Ovary (tissue), 3 donors: ENCODE measurements at regions not wholly inside any gene's neighbourhood (a gene's known extent, or its start where the extent isn't known, plus 50 kb on each side); places are given as distances from the start of the nearest gene placed in this dataset.
"Not testable (repeated sequence)": the region's sequence is repeated elsewhere in the genome, so short reads cannot be mapped to it uniquely, and the experiment has no call there.

Source experiments
- CTCF ChIP-seq, 3 donors: fragments of 450-650 bp in 2 of 3; fragments of 200-600 bp in 1 of 3; IDR thresholded peaks; one replicate each; pipeline versions ENCODE4 v1.5.1 to v1.8.0; 2016 to 2022; ENCODE audit warnings: antibody characterized with exemption in 3 of 3, mild to moderate bottlenecking in 1 of 3
- POLR2A ChIP-seq: fragments of 450-650 bp; IDR thresholded peaks from one replicate; pipeline ENCODE4 v1.6.1; 2017; ENCODE audit warnings: antibody characterized with exemption, mild to moderate bottlenecking, moderate library complexity
- donor health status: DM: no; HTN: no; CAD: no.

- not testable (repeated sequence) for TF ChIP-seq CTCF (IDR thresholded peaks at IDR 0.05); POLR2A
These were observed 167.6 kb upstream of the CXXC4 start for GRCh38 chr4:104662269-104662668.
